HL-60 (cell line): ENCODE measurements at regions not wholly inside any gene's neighbourhood (a gene's known extent, or its start where the extent isn't known, plus 50 kb on each side); places are given as distances from the start of the nearest gene placed in this dataset.

Source experiments
- CTCF ChIP-seq: IDR thresholded peaks from one replicate; pipeline ENCODE4 v1.5.1; 2011; ENCODE audit warnings: low read length, control low read depth, inconsistent platforms; ENCODE audit not compliant: insufficient read depth
- GABPA ChIP-seq: IDR thresholded peaks from 2 replicates; pipeline ENCODE4 v1.6.1; 2012; ENCODE audit warnings: low read depth
- POLR2AphosphoS5 ChIP-seq: IDR thresholded peaks from 2 replicates; pipeline ENCODE4 v1.6.1; 2012; ENCODE audit warnings: low read depth
- REST ChIP-seq: IDR thresholded peaks from 2 replicates; pipeline ENCODE4 v1.6.1; 2012; ENCODE audit warnings: low read depth; ENCODE audit not compliant: insufficient replicate concordance

GRCh38 chr13:108560093-108560492 is 69.3 kb upstream of the MYO16 start:
- TF ChIP-seq CTCF, result no peak
- TF ChIP-seq POLR2AphosphoS5, result no peak
- TF ChIP-seq REST, result no peak
- TF ChIP-seq GABPA, result no peak
